Panc1 (cell line): ENCODE measurements at regions not wholly inside any gene's neighbourhood (a gene's known extent, or its start where the extent isn't known, plus 50 kb on each side); places are given as distances from the start of the nearest gene placed in this dataset.

Experiments used
- ATAC-seq: fragments of 200-7000 bp; cut with Tn5 transposase; 2 replicates; pipeline ENCODE4 v1.9.1; 2020; ENCODE audit warnings: mild to moderate bottlenecking, moderate library complexity
- BruUV-seq: library from RNA; stranded (reverse); fragments of 400-500 nt; replicated peaks from 2 replicates; lab custom pipeline; 2021; lab: Mats Ljungman, UMichigan
- CTCF ChIA-PET: fragments of 300-600 bp; sonication (Branson Sonifier 250); formaldehyde crosslinking; loops from one replicate; lab custom pipeline; 2022; ENCODE audit warnings: antibody characterized with exemption; lab: Charles Lee
- POLR2A ChIA-PET: fragments of 300-600 bp; sonication (Branson Sonifier 250); formaldehyde crosslinking; loops from one replicate; lab custom pipeline; 2022; ENCODE audit warnings: antibody characterized with exemption; lab: Charles Lee
- DNase-seq: peaks from one replicate; pipeline ENCODE4 v3.0.0-alpha.2; 2010; ENCODE audit warnings: low read depth, low spot score
- H3K27ac ChIP-seq: 2 replicates; pipeline ENCODE4 v1.5.1; 2011; ENCODE audit warnings: mild to moderate bottlenecking, low read length, inconsistent platforms
- H3K27me3 ChIP-seq: fragments of 200-500 bp; sonication (Bioruptor generic); 2 replicates; pipeline ENCODE4 v1.6.0; 2014; ENCODE audit warnings: low read length, inconsistent platforms; ENCODE audit not compliant: control insufficient read depth, insufficient read depth
- H3K36me3 ChIP-seq: fragments of 200-500 bp; sonication (Bioruptor generic); 2 replicates; pipeline ENCODE4 v1.5.1; 2014; ENCODE audit warnings: inconsistent platforms, mild to moderate bottlenecking, low read length, moderate library complexity; ENCODE audit not compliant: control insufficient read depth, insufficient read depth
- H3K4me1 ChIP-seq: 2 replicates; pipeline ENCODE4 v1.5.1; 2011; ENCODE audit warnings: inconsistent platforms, mild to moderate bottlenecking, low read length, moderate library complexity; ENCODE audit not compliant: control insufficient read depth, insufficient read depth
- H3K4me3 ChIP-seq, 2 experiments: 2 replicates each; pipeline ENCODE4 v1.5.1; 2011 to 2012; ENCODE audit warnings: low read depth in 2 of 2, low read length in 2 of 2, mild to moderate bottlenecking in 2 of 2, inconsistent platforms in 1 of 2, moderate library complexity in 1 of 2
- H3K9me3 ChIP-seq: fragments of 200-500 bp; sonication (Bioruptor generic); 2 replicates; pipeline ENCODE4 v1.5.1; 2014; ENCODE audit warnings: low read depth, mild to moderate bottlenecking, inconsistent platforms, low read length, moderate library complexity; ENCODE audit not compliant: control insufficient read depth, insufficient read depth
- CTCF ChIP-seq: fragments of 450-650 bp; IDR thresholded peaks from 2 replicates; pipeline ENCODE4 v1.5.1; 2017; ENCODE audit warnings: mild to moderate bottlenecking
- POLR2AphosphoS5 ChIP-seq: IDR thresholded peaks from 2 replicates; pipeline ENCODE4 v1.6.1; 2012; ENCODE audit warnings: mild to moderate bottlenecking, low read depth, low read length, moderate library complexity
- REST ChIP-seq, 2 experiments: IDR thresholded peaks; 2 replicates each; pipeline ENCODE4 v1.6.1; 2011 to 2012; ENCODE audit warnings: low read depth in 2 of 2, control low read depth in 1 of 2, low read length in 1 of 2, mild to moderate bottlenecking in 1 of 2, moderate library complexity in 1 of 2; ENCODE audit not compliant: insufficient read depth in 1 of 2
- SIN3A ChIP-seq: IDR thresholded peaks from 2 replicates; pipeline ENCODE4 v1.6.1; 2012; ENCODE audit warnings: low read depth, mild to moderate bottlenecking, low read length, moderate library complexity, borderline replicate concordance; ENCODE audit not compliant: insufficient read depth
- TCF7L2 ChIP-seq: IDR thresholded peaks from 2 replicates; pipeline ENCODE4 v1.6.1; 2011; ENCODE audit warnings: mild to moderate bottlenecking, low read depth, low read length, inconsistent platforms
- in situ Hi-C: cut with HindIII; loops from 2 replicates; pipeline ENCODE4 v1.10.0; 2016; ENCODE audit warnings: low sequenced_read_pairs, low pct_unique_long_range_greater_than_20kb
- intact Hi-C: fragments of 100-400 bp; cut with micrococcal nuclease; formaldehyde crosslinking; loops from one replicate; pipeline ENCODE4 v1.10.0; 2022; ENCODE audit not compliant: unreplicated experiment

GRCh38 chrX:6758234-6758633, 223.3 kb upstream of the VCX3A start:
- H3K4me1 ChIP-seq, result no peaks in the 10 kb centered on the region
- BruUV-seq, result no TSS peak
- no peak for TF ChIP-seq REST (IDR thresholded peaks at IDR 0.05; ENCODE audit: insufficient read depth in 1 of 2, low read depth in 2 of 2, low read length in 1 of 2)
- no peak for TF ChIP-seq TCF7L2
- TF ChIP-seq CTCF, result no peak
- no peak for TF ChIP-seq SIN3A
- no peak for TF ChIP-seq POLR2AphosphoS5
- H3K27me3 ChIP-seq, result no peaks in the 10 kb centered on the region
- CTCF ChIA-PET, result no interaction called here
- H3K27ac ChIP-seq, result no peak overlapping the region
- in situ Hi-C loops (no loop called here), intact Hi-C loops (no loop called here)
- H3K36me3 ChIP-seq, result no peaks in the 10 kb centered on the region
- DNase-seq, result no peak
- H3K9me3 ChIP-seq, result no peaks in the 10 kb centered on the region
- POLR2A ChIA-PET, result no interaction called here
- no peak for ATAC-seq
- no peak overlapping the region for H3K4me3 ChIP-seq

- intact Hi-C loops, result no loop called here
- no peaks in the 10 kb centered on the region for H3K36me3 ChIP-seq
- no peaks in the 10 kb centered on the region for H3K9me3 ChIP-seq
- BruUV-seq, result no TSS peak
- TF ChIP-seq REST (IDR thresholded peaks at IDR 0.05; ENCODE audit: insufficient read depth in 1 of 2, low read depth in 2 of 2, low read length in 1 of 2) (no peak), POLR2AphosphoS5 (no peak)
- in situ Hi-C loops, result no loop called here
- POLR2A ChIA-PET, result no interaction called here
- CTCF ChIA-PET, result no interaction called here
- no peak for DNase-seq
- no peaks in the 10 kb centered on the region for H3K27me3 ChIP-seq
- H3K4me1 ChIP-seq, result no peaks in the 10 kb centered on the region
- no peak overlapping the region for H3K4me3 ChIP-seq
- ATAC-seq, result no peak
- no peak overlapping the region for H3K27ac ChIP-seq
Observed at GRCh38 chrX:6757631-6758030, 222.7 kb upstream of the VCX3A start.
